ENCODE measurements at regions not wholly inside any gene's neighbourhood (a gene's known extent, or its start where the extent isn't known, plus 50 kb on each side); places are given as distances from the start of the nearest gene placed in this dataset.

DNA sequence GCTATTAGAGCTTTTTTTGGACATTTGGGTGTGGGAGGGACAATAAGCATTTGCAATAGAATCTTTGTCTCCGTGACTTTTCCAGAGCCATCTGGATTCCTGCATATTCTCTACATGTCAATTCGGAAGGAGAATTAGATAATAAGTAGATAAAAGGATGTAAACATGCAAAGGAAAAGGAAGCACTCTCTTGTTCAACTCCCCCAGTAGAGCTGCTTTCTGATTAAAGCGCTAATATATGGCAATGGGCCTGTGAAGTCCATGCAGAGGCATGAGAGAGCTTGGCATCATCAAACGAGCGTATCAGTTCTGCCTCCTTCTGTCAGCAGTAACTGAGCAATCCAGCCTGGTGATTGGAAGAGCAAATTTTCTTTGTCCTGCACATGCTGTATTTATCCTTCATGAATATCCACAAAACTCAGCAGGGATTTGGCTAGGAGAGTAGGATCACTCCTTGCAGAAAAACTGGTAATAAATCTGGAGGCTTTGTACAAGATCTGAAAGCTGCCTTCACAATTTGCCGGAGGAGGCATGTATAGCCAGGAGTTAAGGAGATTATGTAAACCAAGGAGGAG lies 1752.9 kb downstream of the MAT2B start (continued):
- TF ChIP-seq, protein P1, sequence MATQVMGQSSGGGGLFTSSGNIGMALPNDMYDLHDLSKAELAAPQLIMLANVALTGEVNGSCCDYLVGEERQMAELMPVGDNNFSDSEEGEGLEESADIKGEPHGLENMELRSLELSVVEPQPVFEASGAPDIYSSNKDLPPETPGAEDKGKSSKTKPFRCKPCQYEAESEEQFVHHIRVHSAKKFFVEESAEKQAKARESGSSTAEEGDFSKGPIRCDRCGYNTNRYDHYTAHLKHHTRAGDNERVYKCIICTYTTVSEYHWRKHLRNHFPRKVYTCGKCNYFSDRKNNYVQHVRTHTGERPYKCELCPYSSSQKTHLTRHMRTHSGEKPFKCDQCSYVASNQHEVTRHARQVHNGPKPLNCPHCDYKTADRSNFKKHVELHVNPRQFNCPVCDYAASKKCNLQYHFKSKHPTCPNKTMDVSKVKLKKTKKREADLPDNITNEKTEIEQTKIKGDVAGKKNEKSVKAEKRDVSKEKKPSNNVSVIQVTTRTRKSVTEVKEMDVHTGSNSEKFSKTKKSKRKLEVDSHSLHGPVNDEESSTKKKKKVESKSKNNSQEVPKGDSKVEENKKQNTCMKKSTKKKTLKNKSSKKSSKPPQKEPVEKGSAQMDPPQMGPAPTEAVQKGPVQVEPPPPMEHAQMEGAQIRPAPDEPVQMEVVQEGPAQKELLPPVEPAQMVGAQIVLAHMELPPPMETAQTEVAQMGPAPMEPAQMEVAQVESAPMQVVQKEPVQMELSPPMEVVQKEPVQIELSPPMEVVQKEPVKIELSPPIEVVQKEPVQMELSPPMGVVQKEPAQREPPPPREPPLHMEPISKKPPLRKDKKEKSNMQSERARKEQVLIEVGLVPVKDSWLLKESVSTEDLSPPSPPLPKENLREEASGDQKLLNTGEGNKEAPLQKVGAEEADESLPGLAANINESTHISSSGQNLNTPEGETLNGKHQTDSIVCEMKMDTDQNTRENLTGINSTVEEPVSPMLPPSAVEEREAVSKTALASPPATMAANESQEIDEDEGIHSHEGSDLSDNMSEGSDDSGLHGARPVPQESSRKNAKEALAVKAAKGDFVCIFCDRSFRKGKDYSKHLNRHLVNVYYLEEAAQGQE (IDR thresholded peaks at IDR 0.05) = no peak
- TF ChIP-seq, protein P2, sequence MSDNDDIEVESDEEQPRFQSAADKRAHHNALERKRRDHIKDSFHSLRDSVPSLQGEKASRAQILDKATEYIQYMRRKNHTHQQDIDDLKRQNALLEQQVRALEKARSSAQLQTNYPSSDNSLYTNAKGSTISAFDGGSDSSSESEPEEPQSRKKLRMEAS (IDR thresholded peaks at IDR 0.05) = no peak
- no peak for TF ChIP-seq YY1 (IDR thresholded peaks at IDR 0.05)
- TF ChIP-seq SP1 (IDR thresholded peaks at IDR 0.05) = no peak
- TF ChIP-seq RAD21 (IDR thresholded peaks at IDR 0.05) = no peak
- TF ChIP-seq, protein P3, sequence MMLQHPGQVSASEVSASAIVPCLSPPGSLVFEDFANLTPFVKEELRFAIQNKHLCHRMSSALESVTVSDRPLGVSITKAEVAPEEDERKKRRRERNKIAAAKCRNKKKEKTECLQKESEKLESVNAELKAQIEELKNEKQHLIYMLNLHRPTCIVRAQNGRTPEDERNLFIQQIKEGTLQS (IDR thresholded peaks at IDR 0.05) = no peak
- no peak for TF ChIP-seq FOXA2 (IDR thresholded peaks at IDR 0.05)
- TF ChIP-seq RXRA (IDR thresholded peaks at IDR 0.05) = no peak
- no peak for TF ChIP-seq HNF4A (conservative IDR thresholded peaks at IDR 0.05)
- TF ChIP-seq JUND (IDR thresholded peaks at IDR 0.05) = no peak
- TF ChIP-seq TAF1 (conservative IDR thresholded peaks at IDR 0.05) = no peak
- TF ChIP-seq HNF4G (IDR thresholded peaks at IDR 0.05) = no peak

DNA sequence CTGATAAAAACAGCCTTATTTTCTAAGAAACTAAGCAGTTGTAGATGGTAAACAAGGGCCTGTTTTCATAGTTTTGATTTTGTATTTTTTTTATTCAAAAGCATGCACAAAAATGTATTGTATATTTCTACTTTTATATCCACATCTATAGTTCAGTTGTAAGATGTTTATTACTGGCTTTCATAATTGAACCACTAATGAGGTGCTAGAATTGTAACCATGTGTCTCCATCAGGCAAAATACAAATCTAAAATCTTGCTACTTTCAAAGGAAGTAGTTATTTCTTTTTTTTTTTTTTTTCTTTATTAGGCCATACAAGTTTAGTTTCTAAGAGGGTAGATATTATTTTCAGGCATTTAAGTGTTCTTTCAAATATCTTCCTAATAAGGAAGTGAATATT lies 1755.0 kb downstream of the MAT2B start:
- Histone ChIP-seq H3K4me1 (ENCODE audit: control insufficient read depth in 4 of 4, insufficient read depth in 4 of 4, low read length in 3 of 4) (no peaks in the 10 kb centered on the region), H3K27ac (ENCODE audit: low read depth in 1 of 2, low read length in 2 of 2) (no peak overlapping the region), H3K4me3 (ENCODE audit: low read depth in 1 of 3, low read length in 3 of 3) (no peak overlapping the region), H3K9me3 (ENCODE audit: control insufficient read depth in 4 of 4, low read length in 3 of 4) (no peaks in the 10 kb centered on the region), H3K27me3 (ENCODE audit: control insufficient read depth in 4 of 4, insufficient read depth in 4 of 4, low read length in 3 of 4) (peaks cover 0 to 2% (median 0%) of the 10 kb centered on the region in 4 donors), H3K36me3 (ENCODE audit: control insufficient read depth in 4 of 4, insufficient read depth in 3 of 4, low read depth in 1 of 4, low read length in 3 of 4) (no peaks in the 10 kb centered on the region), H3K9ac (ENCODE audit: low read depth in 1 of 2, low read length in 2 of 2) (no peak overlapping the region)
- no peak for DNase-seq (ENCODE audit: low spot score)
- TF ChIP-seq GABPA (IDR thresholded peaks at IDR 0.05 in 1 of 2, conservative IDR thresholded peaks at IDR 0.05 in 1 of 2) = no peak
- TF ChIP-seq RXRA (IDR thresholded peaks at IDR 0.05) = no peak
- TF ChIP-seq RAD21 (IDR thresholded peaks at IDR 0.05) = no peak
- TF ChIP-seq, protein P4, sequence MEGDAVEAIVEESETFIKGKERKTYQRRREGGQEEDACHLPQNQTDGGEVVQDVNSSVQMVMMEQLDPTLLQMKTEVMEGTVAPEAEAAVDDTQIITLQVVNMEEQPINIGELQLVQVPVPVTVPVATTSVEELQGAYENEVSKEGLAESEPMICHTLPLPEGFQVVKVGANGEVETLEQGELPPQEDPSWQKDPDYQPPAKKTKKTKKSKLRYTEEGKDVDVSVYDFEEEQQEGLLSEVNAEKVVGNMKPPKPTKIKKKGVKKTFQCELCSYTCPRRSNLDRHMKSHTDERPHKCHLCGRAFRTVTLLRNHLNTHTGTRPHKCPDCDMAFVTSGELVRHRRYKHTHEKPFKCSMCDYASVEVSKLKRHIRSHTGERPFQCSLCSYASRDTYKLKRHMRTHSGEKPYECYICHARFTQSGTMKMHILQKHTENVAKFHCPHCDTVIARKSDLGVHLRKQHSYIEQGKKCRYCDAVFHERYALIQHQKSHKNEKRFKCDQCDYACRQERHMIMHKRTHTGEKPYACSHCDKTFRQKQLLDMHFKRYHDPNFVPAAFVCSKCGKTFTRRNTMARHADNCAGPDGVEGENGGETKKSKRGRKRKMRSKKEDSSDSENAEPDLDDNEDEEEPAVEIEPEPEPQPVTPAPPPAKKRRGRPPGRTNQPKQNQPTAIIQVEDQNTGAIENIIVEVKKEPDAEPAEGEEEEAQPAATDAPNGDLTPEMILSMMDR (IDR thresholded peaks at IDR 0.05; ENCODE audit: low read depth, low read length, missing input control) = no peak
- TF ChIP-seq, protein P2 (IDR thresholded peaks at IDR 0.05) = no peak
- TF ChIP-seq FOXA2 (IDR thresholded peaks at IDR 0.05) = no peak
- no peak for TF ChIP-seq SP1 (IDR thresholded peaks at IDR 0.05)
- no peak for TF ChIP-seq NR2F2 (IDR thresholded peaks at IDR 0.05)
- TF ChIP-seq TAF1 (conservative IDR thresholded peaks at IDR 0.05) = no peak
- no peak for TF ChIP-seq HNF4A (conservative IDR thresholded peaks at IDR 0.05)
- no peak for TF ChIP-seq JUND (IDR thresholded peaks at IDR 0.05)
- TF ChIP-seq, protein P3 (IDR thresholded peaks at IDR 0.05) = no peak
- TF ChIP-seq FOXA1 (IDR thresholded peaks at IDR 0.05) = no peak
- TF ChIP-seq, protein P1 (IDR thresholded peaks at IDR 0.05) = no peak
- no peak for TF ChIP-seq EGR1 (IDR thresholded peaks at IDR 0.05; ENCODE audit: low read depth in 2 of 2)
- TF ChIP-seq, protein P5, sequence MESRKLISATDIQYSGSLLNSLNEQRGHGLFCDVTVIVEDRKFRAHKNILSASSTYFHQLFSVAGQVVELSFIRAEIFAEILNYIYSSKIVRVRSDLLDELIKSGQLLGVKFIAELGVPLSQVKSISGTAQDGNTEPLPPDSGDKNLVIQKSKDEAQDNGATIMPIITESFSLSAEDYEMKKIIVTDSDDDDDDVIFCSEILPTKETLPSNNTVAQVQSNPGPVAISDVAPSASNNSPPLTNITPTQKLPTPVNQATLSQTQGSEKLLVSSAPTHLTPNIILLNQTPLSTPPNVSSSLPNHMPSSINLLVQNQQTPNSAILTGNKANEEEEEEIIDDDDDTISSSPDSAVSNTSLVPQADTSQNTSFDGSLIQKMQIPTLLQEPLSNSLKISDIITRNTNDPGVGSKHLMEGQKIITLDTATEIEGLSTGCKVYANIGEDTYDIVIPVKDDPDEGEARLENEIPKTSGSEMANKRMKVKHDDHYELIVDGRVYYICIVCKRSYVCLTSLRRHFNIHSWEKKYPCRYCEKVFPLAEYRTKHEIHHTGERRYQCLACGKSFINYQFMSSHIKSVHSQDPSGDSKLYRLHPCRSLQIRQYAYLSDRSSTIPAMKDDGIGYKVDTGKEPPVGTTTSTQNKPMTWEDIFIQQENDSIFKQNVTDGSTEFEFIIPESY (IDR thresholded peaks at IDR 0.05) = no peak
- no peak for TF ChIP-seq YY1 (IDR thresholded peaks at IDR 0.05)

All from liver (tissue), 7 donors.